ENCODE measurements at regions not wholly inside any gene's neighbourhood (a gene's known extent, or its start where the extent isn't known, plus 50 kb on each side); places are given as distances from the start of the nearest gene placed in this dataset.
A peak's percentile ranks its signal among the peaks of the same experiment; 100 is the strongest.
"Not testable (repeated sequence)": the region's sequence is repeated elsewhere in the genome, so short reads cannot be mapped to it uniquely, and the experiment has no call there.

DNA sequence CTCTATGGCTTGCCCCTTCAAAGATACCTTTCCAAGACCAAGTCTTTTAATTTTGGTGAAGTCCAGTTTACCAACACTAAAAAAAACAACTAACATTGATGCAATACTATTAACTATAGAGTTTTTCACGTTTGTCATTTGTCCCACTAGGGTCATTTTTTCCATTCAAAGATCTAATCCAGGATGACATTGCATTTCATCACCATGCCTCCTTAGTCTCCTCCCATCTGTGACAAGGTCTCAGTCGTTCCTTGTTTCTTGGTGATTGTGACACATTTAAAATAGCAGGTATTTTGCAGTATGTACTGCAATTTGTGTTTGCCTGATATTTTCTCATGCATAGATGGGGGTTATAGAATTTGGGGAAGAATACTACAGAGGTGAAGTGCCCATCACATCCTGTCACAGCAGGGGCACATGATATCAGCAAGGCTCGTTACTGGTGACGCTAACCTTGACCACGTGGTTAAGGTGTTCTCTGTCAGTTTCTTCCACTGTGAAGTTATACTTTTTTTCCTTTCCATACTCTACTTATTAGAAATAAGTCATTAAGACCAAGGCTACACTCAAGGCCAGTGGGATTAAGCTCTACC is 799.2 kb upstream of the RAB6C start:
- no peak for DNase-seq

DNA sequence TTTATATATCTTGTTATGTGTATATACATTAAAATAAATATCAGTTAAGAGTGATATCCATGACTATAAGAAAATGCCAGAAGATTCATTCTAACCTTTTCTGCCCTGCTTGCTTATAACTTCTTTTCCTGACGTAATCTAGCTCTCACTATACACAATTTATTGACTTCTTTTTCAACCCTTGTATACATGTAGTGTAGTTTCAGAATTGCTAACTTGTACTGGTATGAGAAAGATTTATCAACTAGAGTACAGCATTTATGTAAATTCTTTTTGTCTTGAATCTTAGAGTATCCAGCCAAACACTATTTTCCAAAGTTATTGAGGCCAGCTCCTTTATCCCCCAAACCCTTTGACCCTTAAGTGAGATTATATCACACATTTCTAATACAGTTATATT is 798.0 kb upstream of the RAB6C start:
- no peak for DNase-seq

DNA sequence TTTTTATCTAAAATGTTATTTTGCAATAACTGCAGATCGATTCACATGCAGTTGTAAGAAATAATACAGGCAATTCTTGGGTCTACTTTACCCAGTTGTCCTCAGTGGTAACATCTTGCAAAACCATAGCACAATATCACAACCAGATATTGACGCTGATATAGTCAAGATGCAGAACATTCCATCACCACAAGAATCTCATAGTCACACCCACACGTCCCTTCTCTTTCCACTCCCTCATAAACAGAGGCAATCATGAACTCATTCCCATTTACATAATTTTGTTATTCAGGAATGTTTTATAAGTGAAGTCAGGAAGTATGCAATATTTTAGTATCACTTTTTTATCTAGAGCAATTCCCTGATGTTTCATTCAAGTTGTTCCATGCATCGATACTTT is 797.5 kb upstream of the RAB6C start:
- DNase-seq, result no peak

DNA sequence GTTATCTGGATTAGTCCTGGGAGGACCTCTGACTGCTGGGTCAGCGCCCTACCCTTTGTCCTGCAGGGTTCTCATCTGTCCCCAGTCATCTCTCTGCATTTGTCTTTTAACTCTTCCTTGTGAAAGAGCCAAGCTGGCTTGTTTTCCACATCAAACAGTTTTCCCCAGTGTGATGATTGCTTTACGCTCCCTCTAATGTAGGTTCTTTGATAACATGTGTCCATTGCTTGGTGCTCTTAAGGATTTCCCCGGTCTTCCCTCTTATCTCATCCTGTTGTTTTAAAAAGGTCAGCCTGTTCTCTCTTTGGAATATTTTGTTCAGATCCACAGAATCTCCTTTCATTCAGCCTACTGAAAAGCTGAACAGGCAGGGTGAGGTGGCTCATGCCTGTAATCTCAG is 792.1 kb upstream of the RAB6C start:
- no peak for DNase-seq

DNA sequence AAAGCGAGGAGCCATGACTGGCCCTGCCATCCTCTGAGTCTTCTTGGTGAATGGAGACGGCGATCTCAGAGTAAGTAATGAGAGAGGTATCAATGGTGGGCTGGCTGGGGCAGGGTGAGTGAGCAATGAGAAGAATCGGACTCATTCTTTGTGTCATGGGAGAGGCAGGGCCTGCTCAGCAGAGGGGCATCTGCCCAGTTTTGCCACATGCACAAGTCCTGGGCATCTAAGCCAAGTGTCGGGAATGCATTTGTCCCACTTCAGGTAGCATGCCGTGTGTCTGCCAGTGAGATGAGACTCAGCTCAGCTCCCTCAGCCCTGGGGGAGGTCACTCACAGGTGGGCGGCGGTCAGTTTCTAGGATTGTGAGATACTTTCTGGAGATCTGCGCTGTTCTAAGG is 791.0 kb upstream of the RAB6C start:
- DNase-seq, result no peak

DNA sequence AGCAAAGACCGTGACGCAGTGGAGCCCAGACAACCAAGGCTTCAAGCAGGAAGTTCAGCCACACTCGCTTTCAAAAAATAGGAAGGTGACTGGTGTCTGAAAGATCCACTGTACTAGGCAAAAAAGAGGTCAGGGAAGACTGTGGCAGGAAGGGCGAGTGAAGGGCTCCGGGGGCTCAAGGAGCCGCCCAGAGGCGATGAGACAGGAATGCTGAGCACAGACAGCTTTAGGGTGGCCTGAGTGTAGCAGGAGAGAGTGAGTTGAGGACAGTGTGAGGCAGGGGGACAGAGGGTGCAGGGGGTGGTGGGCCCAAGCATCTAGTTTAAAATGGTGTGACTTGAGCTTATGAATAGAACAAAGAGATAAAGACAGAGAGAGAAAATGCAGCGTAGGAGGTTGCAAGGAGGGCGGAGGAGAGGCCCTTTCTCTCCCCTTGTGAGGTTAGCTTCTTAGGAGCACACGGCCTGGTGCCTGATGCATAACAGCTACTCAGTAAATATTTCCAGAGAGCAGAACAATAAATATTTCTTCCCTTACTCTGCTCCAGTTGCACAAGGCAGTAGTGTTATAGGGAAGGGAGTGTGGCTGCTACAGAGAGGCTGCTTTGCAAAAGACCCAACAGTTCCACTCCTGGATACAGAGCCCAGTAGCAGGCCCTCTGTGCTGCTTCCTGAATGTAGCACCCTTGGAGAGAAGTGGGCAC is 789.7 kb upstream of the RAB6C start:
- DNase-seq, result no peak

DNA sequence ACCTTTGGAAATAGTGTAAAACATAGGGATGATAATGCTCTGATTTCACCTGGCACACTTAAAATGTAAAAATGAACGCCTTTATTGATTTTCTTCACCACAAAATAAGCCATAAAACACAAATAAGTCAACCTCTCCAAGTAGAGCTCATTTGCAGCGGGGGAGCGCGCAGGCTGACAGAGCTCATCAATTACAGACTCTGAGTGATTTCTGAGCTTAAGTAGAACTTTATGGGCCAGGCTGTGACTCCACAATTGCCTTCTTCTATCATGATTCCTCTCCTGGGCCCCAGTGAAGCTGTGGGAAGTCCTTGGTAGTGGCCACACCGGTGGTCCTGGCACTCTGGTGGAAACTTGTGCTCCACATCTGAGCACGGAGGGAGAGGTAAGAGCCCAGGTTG is 789.0 kb upstream of the RAB6C start:
- no peak for DNase-seq

DNA sequence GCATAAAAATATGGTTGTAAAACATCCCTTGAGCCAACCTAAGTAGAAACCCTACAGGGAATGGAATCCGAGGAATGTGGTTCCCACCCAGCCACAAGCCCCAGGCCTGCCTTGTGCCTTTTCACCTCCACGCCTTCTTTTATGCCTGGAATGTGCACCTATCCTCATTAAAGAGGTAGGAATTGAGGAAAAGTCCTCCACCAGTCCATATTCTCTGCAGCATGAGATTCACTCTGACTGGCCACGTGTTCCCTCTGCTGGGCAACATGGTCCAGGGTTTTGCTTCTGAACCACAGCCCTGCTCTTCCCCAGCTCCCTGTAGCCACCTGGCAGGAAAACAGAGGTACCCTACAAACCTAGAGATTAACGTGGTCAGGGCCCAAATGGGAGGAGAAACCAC is 787.9 kb upstream of the RAB6C start:
- no peak for DNase-seq

DNA sequence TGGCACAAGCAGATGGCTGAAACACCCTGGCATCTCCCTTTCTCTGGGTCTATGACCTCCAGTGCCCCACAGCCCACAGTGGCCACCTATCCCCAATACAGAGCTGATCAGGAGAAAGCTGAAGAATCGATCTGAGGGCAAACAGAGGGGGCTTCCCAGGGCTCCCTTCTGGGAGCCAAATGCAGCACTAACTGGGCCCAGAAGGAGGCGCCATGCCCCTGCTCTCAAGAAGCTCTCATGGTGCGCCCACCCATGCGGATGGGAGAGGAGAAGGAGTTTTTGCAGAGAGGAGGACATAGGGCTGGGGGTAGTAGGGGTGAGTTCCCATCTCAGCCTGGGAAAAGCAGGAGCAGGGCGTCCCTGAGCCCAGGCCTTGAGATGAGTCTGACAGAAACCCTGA is 787.3 kb upstream of the RAB6C start:
- DNase-seq, result peak in 1 of 4 experiments; percentile 6

DNA sequence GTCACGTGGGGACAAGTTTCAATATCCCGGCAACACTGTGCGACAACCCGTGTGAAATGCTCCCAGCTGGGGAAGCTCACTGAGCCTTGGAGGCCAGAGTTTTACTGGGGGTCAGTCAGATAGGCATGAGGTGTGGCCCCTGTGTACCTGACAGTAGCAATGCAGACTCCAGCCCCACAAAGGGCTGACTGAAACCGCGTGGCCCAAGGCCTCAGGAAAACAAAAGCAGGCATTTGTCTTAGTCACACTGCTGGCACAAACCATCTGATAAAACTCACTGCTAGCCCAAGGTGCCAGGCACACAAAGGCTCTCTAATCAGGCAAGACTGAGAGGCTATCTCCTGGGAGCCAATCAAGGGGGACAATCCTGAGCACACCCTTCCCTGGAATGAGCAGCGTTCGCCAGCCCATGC is 786.6 kb upstream of the RAB6C start:
- DNase-seq, result no peak

DNA sequence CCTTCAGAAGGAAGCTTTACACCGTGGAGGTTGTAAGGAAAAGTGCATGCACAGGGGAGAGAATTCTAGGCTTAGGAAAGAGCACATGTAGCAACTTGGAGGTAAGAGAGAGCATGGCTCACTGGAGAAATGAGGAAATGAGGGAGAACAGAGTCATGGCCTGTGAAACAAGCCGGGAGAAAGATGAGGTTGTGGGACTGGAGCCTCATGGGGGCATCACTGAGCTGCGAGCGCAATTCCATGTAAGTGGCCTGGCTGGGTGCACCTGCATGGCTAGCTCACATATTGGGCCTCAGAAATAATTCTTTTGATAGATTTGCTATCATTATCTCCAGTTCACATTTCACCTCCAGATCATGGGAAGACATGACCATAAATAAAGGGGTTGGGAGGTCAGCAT is 785.5 kb upstream of the RAB6C start:
- no peak for DNase-seq

DNA sequence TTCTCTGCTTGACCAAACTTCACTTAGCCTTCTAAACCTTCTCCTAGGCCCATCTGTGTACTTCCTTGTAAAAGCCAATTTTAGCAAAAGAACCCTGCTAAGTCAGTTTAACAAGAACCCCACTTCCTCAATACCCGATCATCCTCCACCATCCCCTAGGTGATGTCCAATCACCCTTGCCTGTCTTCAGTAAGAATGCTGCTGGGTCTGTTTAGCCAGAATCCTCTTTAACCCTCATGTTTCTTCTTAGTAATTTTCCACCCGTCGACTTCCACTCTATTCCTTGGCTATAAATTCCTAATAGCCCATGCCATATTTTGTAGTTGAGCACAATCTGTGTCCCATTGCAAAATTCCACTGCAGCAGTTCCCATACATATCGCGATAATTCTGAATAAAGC is 780.0 kb upstream of the RAB6C start:
- DNase-seq, result peak in 1 of 4 experiments; percentile 9

DNA sequence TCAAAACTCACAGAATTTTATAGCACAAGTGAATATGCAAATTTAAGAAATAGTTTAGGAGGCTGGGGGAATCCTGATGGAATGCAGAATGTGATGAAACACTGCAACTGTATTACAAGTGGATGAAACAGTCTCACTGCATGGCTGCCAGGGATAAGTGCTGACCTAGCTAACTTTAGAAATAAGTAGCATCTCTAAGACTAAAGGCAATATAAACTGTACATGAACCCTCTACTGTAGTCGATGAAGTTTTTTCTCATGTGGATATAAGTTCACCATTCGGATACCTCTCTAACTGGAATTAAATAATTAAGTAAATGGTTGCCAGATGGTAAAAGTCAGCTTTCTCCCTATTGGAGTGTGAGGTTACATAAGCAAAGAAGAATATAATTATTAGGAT is 777.8 kb upstream of the RAB6C start:
- DNase-seq, result no peak

DNA sequence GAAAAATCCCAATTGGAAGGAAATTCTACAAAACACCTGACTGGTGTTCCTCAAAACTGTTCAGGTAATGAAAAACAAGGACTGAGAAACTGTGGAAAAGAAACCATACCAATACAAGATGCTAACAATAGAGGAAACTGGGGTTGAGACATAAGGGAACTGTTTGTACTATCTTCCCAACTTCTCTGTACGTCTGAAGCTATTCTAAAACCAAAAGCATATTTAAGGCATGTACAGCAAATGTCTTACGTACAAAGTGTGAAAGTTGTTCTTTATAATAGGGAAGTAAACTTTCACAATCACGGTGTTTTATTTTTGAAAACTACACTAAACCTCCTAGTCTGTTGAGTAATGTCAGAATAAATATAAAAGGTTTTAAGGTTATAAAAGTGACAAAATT is 776.1 kb upstream of the RAB6C start:
- peak in 3 of 4 experiments; percentile 2 to 77 (median 73) for DNase-seq

DNA sequence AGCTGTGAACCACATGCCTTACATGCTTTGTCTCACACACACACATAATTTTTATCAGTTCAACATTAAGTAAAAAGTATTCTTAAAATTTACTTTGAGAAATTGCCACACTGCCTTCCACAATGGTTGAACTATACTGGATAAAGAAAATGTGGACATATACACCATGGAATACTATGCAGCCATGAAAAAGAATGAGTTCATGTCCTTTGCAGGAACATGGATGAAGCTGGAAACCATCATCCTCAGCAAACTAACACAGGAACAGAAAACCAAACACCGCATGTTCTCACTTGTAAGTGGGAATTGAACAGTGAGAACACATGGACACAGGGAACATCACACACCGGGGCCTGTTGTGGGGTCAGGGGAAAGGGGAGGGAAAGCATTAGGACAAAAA is 774.9 kb upstream of the RAB6C start:
- DNase-seq, result not testable (repeated sequence)

DNA sequence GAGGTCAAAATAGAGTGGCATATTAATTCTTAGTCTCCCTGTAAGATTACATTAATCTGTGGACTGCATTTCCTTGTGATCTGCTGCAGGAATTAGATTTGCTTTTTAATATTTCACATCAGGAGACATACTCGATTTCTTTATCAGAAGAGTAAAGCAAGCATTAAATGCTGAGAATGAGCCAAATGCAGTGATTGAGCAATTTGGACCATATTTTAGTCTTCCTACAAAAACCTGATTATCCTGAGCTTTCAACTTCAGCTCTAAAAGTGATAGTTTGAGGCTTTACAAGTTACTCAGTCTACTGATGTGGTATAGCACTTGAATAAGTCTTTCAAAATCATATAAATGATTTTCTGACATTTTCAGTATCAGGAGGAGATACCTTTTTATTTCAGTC is 774.3 kb upstream of the RAB6C start:
- no peak for DNase-seq

DNA sequence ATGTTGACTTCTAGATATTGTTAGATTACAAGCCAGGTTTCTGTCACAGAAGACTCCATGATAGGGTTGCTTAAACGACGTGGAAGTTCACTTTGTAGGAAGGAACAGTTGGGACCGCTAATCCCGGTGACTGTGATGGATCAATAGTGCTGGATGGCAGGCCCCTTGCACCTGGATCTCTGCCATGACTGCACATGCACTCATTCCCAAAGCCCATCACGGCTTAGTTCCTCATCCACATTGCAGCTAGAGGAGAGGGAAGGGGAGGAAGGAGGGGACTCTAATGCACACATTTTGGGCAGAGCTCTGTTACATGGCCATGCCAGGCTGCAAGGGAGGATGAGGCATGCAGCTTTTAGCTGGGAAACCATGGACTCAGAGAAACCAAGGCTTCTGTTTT is 773.7 kb upstream of the RAB6C start:
- no peak for DNase-seq

DNA sequence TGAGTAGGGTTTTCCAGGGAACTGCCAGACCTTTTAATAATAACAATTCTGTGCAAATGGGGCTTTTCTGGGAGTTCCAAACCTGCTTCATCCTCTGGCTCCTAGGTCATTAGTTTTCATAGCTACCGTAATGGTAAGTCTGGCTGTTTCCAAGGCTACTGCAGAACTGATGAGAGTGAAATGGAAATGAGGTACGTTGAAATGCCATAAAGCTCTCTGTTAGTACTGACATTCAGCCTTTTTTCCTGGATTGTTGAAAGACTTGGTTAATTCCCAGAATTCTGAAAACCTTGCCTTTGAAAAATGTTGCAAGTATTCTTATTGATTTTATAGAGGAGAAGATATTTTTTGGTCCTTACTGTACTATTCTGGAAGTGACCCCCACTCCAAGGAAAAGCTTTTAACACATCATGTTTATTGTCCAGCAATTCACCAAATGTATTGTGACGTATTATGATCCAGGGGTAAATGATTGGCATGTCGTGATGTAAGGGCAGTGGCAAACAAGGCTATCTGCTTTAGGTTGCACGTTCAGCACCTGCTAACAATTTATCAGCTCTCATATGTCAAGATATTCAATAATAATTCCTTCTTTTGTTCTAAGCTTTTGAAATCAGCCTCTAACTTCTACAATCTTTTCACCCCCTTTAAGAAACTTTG is 767.0 kb upstream of the RAB6C start:
- DNase-seq, result no peak

DNA sequence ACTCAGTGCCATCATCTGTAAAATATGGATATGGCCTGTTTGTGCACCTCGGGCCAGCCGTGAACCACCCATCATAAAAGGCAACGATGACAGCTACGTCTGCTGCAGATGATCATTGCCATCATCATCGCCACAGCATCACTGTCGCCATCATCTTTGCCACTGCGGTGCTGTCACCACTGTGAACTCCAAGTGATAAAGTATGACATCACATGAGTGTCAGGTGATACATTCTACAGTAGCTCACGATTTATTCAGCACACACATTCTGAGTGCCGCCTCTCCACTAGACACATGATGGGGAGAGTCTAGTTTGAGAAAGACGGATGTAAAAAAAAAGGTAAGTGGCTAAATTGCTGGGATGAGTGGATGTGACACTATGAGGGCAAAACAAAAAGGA is 755.4 kb upstream of the RAB6C start:
- no peak for DNase-seq

DNA sequence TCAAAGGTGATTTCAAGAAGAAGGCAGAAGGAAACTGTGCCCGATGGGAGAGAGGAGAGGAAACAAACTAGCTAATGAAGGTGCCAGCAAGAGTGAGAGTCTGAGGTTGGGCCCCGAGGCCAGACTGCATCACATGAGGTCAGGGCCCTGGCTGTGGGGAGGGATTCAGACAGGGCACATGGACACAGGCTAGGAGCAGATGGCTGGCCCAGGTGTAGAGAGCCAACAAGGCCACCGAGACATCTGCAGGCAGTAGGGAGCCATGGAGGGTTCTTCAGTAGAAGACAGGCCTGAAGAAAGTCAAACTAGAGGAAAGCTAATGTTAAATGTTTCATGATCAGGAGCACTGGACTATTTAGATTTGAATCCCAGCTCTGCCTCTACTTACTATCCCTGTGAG is 755.0 kb upstream of the RAB6C start:
- DNase-seq, result no peak

DNA sequence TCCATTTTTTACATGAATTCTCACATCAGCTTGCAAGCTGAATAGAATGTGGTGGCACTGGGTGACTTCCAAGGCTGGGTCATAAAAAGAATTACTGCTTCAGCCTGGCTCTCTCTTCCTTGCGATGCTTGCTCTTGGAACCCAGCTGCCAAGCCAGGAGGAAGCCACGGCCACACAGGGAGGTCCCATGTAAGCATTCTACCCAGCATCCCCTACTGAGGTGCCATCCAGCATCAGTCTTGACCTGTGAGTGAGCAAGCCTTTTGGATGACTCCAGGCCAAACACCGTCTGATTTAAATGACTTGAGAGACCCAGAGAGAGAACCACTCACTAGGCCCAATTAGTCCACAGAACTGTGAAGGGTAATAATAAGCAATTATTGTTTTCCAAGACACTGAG is 750.3 kb upstream of the RAB6C start:
- DNase-seq, result no peak

DNA sequence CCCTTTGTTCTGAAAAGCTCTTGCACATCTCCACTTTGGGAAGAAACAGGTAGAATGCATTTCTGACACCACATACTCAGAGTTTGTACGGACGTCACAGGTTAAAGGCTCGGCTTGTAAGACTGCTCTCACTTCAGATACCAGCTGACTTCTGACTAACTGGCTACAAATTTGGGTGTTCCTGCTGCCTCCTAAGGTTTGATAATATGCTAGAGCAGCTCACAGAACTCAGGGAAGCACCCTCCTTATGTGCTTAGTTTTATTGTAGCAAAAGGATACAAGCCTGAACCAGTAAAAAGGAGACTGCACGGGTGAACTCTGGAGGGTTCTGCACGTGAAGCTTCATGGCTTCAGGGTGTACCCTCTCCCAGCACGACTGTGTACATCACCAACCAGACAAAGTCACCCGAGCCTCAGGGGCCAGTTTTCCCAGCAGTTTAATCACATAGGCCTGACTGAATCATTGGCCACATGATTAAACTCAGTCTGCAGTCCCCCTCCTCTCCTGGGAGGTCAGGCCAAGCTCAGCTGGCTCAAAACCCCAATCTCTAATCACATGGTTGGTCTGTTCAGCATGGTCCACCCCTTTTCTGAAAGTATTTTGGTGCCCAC is 749.5 kb upstream of the RAB6C start:
- DNase-seq, result no peak

DNA sequence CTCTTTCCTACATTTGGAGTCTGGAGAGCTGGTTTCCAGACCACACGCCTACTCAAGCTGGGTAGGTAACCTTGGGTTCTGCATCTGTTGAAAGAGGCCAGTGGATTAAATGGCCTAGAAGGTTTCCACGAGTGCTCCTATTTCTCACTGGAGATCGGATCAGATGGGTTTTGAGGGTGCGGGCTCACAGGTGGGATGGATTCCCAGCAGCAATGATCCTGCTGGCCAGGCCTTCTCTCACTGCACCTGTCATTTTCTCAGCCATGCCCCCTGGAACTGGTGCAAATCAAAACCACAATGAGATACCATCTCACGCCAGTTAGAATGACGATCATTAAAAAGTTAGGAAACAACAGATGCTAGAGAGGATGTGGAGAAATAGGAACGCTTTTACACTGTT is 747.5 kb upstream of the RAB6C start:
- DNase-seq, result no peak

DNA sequence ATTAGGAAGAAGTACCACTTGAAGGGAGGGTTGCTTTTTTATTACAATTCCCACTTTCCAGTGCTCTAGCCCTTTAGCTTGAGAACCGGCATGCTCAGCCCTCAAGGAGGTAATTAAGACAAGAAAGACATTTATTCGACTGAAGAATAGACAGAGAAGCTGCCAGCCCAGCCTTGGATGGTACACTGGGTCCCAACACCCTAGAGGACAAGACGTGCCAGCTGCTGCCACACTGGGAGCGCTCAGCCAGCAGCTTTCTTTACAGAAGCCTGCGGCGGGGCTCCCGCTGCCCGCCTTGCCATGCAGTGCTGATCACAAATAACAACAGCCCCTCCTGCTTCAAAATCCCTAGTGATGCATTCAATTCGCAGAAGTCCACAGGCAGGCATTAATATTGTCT is 746.3 kb upstream of the RAB6C start:
- no peak for DNase-seq
